GM21576 (cell line): ENCODE measurements at regions not wholly inside any gene's neighbourhood (a gene's known extent, or its start where the extent isn't known, plus 50 kb on each side); places are given as distances from the start of the nearest gene placed in this dataset.

ENCODE experiments used
- ATAC-seq: cut with Tn5 transposase; IDR thresholded peaks from one replicate; pipeline ENCODE4 v1.9.1; 2021; ENCODE audit warnings: mild to moderate bottlenecking, moderate library complexity; ENCODE audit not compliant: unreplicated experiment

GRCh38 chr5:107294211-107294550, 376.6 kb downstream of the EFNA5 start:
- peak; percentile 68 for ATAC-seq

- ATAC-seq, result peak; percentile 22
Measured at GRCh38 chr5:107293541-107294210, 377.1 kb downstream of the EFNA5 start.

GRCh38 chr5:107291866-107292265, 378.9 kb downstream of the EFNA5 start:
- ATAC-seq, result no peak

GRCh38 chr5:107290780-107291398, 379.8 kb downstream of the EFNA5 start:
- no peak for ATAC-seq

GRCh38 chr5:107289030-107289714, 381.6 kb downstream of the EFNA5 start:
- ATAC-seq, result peak; percentile 91

GRCh38 chr5:107286447-107287098, 384.2 kb downstream of the EFNA5 start:
- ATAC-seq, result no peak

- no peak for ATAC-seq
Measured at GRCh38 chr5:107285772-107286171, 385.0 kb downstream of the EFNA5 start.

- ATAC-seq, result no peak
Measured at GRCh38 chr5:107284822-107285525, 385.8 kb downstream of the EFNA5 start.

- ATAC-seq, result no peak
Measured at GRCh38 chr5:107282061-107282460, 388.7 kb downstream of the EFNA5 start.

- ATAC-seq, result no peak
Measured at GRCh38 chr5:107278774-107279173, 392.0 kb downstream of the EFNA5 start.

- ATAC-seq, result no peak
Measured at GRCh38 chr5:107277485-107278125, 393.1 kb downstream of the EFNA5 start.

- ATAC-seq, result no peak
Measured at GRCh38 chr5:107275333-107275732, 395.4 kb downstream of the EFNA5 start.

- ATAC-seq, result no peak
Measured at GRCh38 chr5:107274571-107274970, 396.2 kb downstream of the EFNA5 start.

- no peak for ATAC-seq
Measured at GRCh38 chr5:107272954-107273353, 397.8 kb downstream of the EFNA5 start.

GRCh38 chr5:107272509-107272908, 398.2 kb downstream of the EFNA5 start:
- ATAC-seq, result no peak

GRCh38 chr5:107271682-107272350, 398.9 kb downstream of the EFNA5 start:
- ATAC-seq, result no peak

- no peak for ATAC-seq
Measured at GRCh38 chr5:107270561-107270960, 400.2 kb downstream of the EFNA5 start.

GRCh38 chr5:107269678-107270077, 401.1 kb downstream of the EFNA5 start:
- no peak for ATAC-seq

- ATAC-seq, result no peak
Measured at GRCh38 chr5:107269256-107269655, 401.5 kb downstream of the EFNA5 start.

- no peak for ATAC-seq
Measured at GRCh38 chr5:107268241-107268640, 402.5 kb downstream of the EFNA5 start.
